HG03442 (cell line): ENCODE measurements at regions not wholly inside any gene's neighbourhood (a gene's known extent, or its start where the extent isn't known, plus 50 kb on each side); places are given as distances from the start of the nearest gene placed in this dataset.

ENCODE experiments used
- ATAC-seq: cut with Tn5 transposase; IDR thresholded peaks from one replicate; pipeline ENCODE4 v1.9.1; 2021; ENCODE audit warnings: mild to moderate bottlenecking, moderate library complexity; ENCODE audit not compliant: unreplicated experiment

DNA sequence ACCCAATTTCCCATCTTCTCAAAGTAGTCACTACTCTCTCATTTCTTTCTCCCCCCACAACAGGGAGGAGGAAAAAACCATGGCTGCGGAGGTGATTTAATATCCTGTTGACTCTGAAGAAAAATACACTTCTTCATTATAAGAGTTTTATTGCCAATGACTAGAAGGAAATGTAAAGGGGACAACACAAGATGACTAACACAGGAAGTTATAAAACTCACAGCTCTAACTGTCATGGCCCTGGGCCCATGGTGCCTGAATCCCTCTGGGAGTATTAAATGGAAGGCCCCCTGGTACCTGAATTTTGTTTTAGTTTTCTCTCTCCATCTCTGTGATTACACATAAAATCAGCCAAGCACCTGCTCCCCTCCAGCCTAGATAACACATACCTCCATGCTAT, 352.8 kb upstream of the FAT3 start:
- no peak for ATAC-seq

DNA sequence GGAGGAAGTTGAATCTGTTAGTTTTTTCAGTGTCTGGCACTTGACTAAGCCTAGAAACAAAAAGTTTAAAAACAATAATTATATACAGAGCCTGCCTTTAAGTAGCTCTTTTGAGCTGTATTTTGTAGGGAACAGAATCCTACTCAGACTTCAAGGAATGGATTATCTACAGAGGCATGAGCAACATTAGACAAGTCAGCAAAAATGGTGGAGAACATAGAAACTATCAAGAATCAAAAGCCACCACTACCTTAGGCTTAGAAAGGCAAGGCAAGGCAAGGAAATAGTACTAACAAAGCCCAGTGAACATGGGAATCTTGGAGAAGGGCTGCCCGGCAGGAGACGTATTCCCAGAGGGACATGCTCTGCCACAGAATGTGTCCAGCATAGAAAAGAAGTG, 353.6 kb upstream of the FAT3 start:
- no peak for ATAC-seq

GRCh38 chr11:91869686-91870085, 354.9 kb upstream of the FAT3 start:
- ATAC-seq = no peak

- no peak for ATAC-seq
Measured at GRCh38 chr11:91866642-91867041, 358.0 kb upstream of the FAT3 start.

- no peak for ATAC-seq
Measured at GRCh38 chr11:91860661-91861060, 364.0 kb upstream of the FAT3 start.

- no peak for ATAC-seq
Measured at GRCh38 chr11:91859666-91860065, 365.0 kb upstream of the FAT3 start.

GRCh38 chr11:91857179-91857578, 367.4 kb upstream of the FAT3 start:
- no peak for ATAC-seq

DNA sequence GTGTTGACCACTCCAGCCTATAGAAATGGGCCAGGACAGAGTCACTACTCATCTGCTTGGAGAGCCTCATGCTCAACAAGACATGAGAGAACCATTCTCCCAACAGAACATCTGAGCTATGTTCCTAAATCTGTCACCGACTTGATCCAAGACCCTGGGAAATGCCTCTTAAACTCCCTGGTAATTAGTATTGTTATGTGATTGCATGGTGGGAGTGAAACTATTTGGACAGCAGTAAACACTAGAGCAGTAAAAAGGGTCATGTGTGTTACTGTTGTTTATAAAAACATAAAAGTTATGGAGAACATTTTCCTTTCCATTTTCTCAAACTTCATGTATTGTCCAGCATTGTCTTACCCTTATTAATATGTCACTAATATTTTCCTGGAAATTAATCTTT, 369.8 kb upstream of the FAT3 start:
- ATAC-seq = no peak

GRCh38 chr11:91854171-91854570, 370.4 kb upstream of the FAT3 start:
- ATAC-seq = no peak

GRCh38 chr11:91851908-91852307, 372.7 kb upstream of the FAT3 start:
- no peak for ATAC-seq

DNA sequence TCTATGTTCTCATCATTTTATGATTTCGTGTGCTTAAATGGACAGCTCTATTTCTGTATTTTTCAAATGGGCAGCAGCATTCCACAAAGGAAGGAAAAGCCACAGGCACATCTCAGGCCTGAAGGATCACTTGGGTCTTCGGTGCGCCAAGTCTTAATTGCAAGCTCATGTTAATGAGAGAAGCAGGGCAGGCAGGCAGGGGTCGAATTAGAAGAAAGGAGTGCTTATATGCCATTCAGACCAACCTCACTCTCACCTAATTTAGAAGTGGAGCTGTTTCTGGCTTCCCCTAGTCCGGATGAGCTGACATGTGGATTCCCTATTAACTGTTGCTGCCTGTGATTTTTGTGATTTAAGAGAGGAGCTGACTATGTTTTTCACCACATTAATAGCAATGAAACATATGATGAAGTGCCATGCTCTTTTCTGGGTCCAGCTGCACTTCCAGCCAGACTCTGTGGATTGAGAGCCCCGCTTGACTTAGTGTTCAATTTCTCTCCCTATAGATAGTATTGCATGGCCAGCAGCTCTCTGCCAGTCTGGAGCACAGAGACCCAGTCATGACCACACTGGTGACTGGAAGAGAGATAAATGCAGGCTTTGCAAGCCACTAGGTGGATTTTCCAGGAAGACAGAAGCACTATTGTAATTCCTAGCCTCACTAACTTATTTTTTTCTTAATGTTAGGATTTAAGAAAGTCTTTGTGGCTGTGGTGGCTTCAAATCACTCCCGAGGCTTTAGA, 373.9 kb upstream of the FAT3 start:
- no peak for ATAC-seq

GRCh38 chr11:91850021-91850420, 374.6 kb upstream of the FAT3 start:
- no peak for ATAC-seq

DNA sequence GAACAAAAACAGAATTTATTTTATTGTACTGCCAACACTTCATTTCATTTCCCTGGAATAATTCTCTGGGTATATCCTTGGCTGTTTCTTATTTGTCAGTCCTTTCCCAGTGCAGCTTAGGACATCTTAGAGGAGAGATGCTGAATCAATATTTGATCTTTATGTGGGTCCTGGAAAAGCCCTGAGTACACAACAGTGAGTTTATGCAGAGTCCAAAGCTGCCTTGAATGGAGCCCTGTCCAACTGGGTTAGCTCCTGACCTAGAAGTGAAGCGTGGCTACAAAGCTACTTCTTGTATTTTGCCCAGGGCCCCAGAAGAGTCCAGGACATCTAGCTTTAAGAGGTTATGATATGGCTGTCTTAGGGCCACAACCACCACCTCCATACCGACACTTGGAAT, 378.0 kb upstream of the FAT3 start:
- ATAC-seq = no peak

GRCh38 chr11:91846002-91846401, 378.6 kb upstream of the FAT3 start:
- no peak for ATAC-seq

DNA sequence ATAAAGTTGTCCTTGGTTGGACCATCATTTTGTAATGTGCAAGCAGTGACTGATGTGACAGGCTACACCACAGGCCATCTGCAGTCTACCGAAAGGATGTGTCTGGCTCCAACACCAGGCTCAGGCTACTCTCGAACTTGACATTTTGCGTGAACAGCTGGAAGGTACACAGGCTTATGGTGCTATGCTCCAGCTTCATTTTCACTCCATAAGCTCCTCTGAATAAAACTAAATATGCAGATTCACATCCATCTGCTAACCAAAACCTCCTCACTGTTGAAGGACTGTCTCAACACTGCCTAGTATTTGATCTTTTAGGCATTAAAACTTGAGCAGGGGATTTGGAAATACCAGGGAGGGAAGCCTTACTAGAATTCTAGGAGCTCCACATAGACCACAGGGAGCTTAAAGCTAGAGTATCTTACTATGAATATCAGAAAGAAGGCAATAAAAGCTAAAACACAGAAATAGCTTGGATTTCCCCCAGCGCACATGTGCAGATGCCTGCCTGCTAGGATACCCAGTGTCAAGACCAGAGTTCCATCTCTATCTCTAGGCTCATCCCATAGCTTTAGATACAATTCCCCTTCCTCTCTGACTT, 383.9 kb upstream of the FAT3 start:
- no peak for ATAC-seq

- ATAC-seq = no peak
Measured at GRCh38 chr11:91837411-91838330, 386.9 kb upstream of the FAT3 start.

DNA sequence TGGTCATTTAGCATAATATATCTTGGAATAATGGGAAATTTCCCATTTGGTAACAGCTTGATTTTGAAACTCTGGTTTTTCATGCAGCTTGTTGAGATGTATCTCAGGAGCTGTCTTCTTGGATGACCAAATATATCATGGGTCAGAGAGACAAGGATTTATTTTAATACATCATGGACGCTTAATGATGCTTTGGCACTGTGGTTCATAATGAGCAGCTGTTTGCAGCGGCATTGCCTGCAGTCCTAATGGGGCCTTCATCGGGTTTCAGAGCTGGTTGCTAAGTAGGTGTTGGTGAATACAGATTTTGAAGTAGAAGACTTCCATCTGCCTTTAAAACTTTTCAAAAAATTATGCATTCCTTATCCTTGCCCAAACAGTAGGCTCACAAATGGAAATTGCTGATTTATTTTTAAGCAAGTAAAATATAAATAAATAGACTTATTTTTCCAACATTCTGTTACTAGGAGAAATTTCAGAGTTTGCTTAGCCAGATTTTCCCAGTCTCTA, 389.5 kb upstream of the FAT3 start:
- ATAC-seq = no peak

- no peak for ATAC-seq
Measured at GRCh38 chr11:91828901-91829300, 395.7 kb upstream of the FAT3 start.

- ATAC-seq = no peak
Measured at GRCh38 chr11:91825777-91826176, 398.8 kb upstream of the FAT3 start.

- no peak for ATAC-seq
Measured at GRCh38 chr11:91823252-91823830, 401.3 kb upstream of the FAT3 start.

DNA sequence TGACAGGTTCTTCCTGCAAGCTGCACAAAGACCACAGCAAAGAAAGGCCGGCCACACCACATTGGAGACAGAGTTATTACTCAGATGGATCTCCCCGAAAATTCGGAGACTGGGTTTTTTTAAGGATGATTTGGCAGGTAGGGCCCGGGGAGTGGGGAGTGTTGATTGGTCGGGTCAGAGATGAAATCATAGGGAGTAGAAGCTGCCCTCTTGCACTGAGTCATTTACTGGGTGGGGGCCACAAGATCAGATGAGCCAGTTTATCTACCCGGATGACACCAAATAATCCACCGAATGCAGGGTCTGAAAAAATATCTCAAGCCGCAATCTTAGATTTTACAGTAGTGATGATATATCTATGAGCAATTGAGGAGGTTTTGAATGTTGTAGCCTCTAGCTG, 401.8 kb upstream of the FAT3 start:
- ATAC-seq = no peak
